ENCODE measurements at regions not wholly inside any gene's neighbourhood (a gene's known extent, or its start where the extent isn't known, plus 50 kb on each side); places are given as distances from the start of the nearest gene placed in this dataset.

DNA sequence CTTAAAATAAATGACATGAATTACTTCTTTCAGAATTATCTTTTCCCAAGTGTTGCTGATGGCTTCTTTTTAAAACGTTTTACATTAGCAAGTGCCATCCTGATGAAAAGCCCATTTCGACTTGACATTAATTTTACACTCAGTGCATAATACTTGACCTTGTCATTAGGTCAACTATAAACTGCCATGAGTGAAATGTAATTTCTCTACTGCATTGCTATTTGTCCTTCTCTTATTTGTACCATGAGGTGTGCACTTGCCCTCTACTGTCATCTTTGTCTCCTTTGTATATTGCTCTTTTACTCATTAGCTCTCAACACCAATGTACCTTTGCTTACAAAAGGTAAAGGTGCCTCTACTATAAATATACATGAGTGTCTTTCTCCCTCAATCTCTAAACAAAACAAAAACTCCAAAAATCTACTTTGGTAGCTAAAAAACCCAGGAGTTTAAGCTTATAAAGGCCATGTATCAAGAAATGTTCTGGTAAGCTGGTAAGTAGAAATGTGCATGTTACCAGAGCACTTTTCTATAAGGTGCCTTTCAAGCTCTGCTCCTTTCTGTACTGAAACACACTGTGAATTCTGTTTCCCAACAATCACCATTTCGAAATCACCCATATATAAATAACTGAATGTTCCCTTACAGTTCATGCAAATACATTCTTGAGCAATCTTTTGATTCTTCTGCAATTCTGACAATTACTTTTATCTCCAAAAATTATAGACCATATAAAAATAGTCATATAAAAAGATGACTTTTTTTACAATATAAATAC, 351.4 kb downstream of the SLITRK5 start:
- H3K4ac ChIP-seq (ENCODE audit: low read depth, low read length) = no peak overlapping the region

More for the DNA sequence above, 351.4 kb downstream of the SLITRK5 start:
- Histone ChIP-seq H3K79me1 (ENCODE audit: low read depth in 1 of 2, low read length in 2 of 2) (no peaks in the 10 kb centered on the region), H3K4me2 (ENCODE audit: low read depth, low read length) (no peak overlapping the region), H4K8ac (ENCODE audit: low read depth in 2 of 2, low read length in 2 of 2) (no peak overlapping the region), H4K5ac (ENCODE audit: low read depth, low read length) (no peak overlapping the region), H3K4me3 (ENCODE audit: insufficient read depth, low read depth, low read length) (no peak overlapping the region), H4K91ac (ENCODE audit: insufficient read depth, low read depth, low read length) (no peak overlapping the region), H3K18ac (ENCODE audit: low read depth, low read length) (no peak overlapping the region), H3K14ac (replicated peaks; ENCODE audit: low read depth, low read length) (no peak overlapping the region), H2BK5ac (ENCODE audit: low read depth, low read length, poor library complexity, severe bottlenecking) (no peak overlapping the region), H3K36me3 (ENCODE audit: control insufficient read depth, insufficient read depth, low read length) (no peaks in the 10 kb centered on the region), H2AFZ (replicated peaks; ENCODE audit: low read length, poor library complexity) (no peak overlapping the region), H3K27ac (ENCODE audit: insufficient read depth, low read length) (no peak overlapping the region), H2AK9ac (replicated peaks; ENCODE audit: low read depth, low read length, poor library complexity) (no peak overlapping the region), H3K9ac (ENCODE audit: low read depth, low read length) (no peak overlapping the region), H3K27me3 (ENCODE audit: control insufficient read depth, insufficient read depth, low read length) (no peaks in the 10 kb centered on the region), H2BK15ac (ENCODE audit: low read depth, low read length) (no peak overlapping the region), H3K9me3 (ENCODE audit: control insufficient read depth, insufficient read depth, low read length) (no peaks in the 10 kb centered on the region), H2AK5ac (ENCODE audit: low read depth, low read length) (no peak overlapping the region), H3K56ac (ENCODE audit: extremely low read depth, insufficient read depth, low read length) (no peak overlapping the region), H4K20me1 (ENCODE audit: insufficient read depth, low read length) (no peaks in the 10 kb centered on the region), H3K23ac (ENCODE audit: low read depth, low read length) (no peak overlapping the region), H3K4me1 (ENCODE audit: control insufficient read depth, insufficient read depth, low read length) (no peaks in the 10 kb centered on the region), H3K9me1 (ENCODE audit: insufficient read depth, low read length) (no peaks in the 10 kb centered on the region), H2BK120ac (ENCODE audit: low read depth, low read length) (no peak overlapping the region), H2BK20ac (ENCODE audit: low read depth, low read length) (no peak overlapping the region)
- WGBS, 2 experiments (ENCODE audit: extremely low coverage in 2 of 2, insufficient read length in 1 of 2) = no CpG with 5 or more reads among the region's 3 CpGs
- TF ChIP-seq CEBPB (IDR thresholded peaks at IDR 0.05; ENCODE audit: low read depth, low read length) (no peak), BHLHE40 (IDR thresholded peaks at IDR 0.05; ENCODE audit: low read depth, low read length) (no peak)
- TF ChIP-seq, protein P1, sequence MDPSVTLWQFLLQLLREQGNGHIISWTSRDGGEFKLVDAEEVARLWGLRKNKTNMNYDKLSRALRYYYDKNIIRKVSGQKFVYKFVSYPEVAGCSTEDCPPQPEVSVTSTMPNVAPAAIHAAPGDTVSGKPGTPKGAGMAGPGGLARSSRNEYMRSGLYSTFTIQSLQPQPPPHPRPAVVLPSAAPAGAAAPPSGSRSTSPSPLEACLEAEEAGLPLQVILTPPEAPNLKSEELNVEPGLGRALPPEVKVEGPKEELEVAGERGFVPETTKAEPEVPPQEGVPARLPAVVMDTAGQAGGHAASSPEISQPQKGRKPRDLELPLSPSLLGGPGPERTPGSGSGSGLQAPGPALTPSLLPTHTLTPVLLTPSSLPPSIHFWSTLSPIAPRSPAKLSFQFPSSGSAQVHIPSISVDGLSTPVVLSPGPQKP (IDR thresholded peaks at IDR 0.05; ENCODE audit: borderline replicate concordance, low read depth, low read length) = no peak
- dilution Hi-C loops (cut with HindIII; ENCODE audit: low sequenced_read_pairs, unreplicated experiment) = no loop called here
- intact Hi-C loops (cut with micrococcal nuclease) = no loop called here
- CTCF ChIA-PET = no interaction called here
- DNase-seq (no peak), ATAC-seq (ENCODE audit: low read depth) (no peak)
- in situ Hi-C loops (cut with MboI; ENCODE audit: low sequenced_read_pairs) = no loop called here
- BruUV-seq (replicated peaks) = no TSS peak
- POLR2A ChIA-PET (ENCODE audit: unreplicated experiment) = no interaction called here

Data from IMR-90 (cell line).